NB4 (cell line): ENCODE measurements at regions not wholly inside any gene's neighbourhood (a gene's known extent, or its start where the extent isn't known, plus 50 kb on each side); places are given as distances from the start of the nearest gene placed in this dataset.

Experiments used
- CTCF ChIP-seq: IDR thresholded peaks from one replicate; pipeline ENCODE4 v1.5.1; 2012; ENCODE audit warnings: low read depth, low read length
- POLR2A ChIP-seq: IDR thresholded peaks from 2 replicates; pipeline ENCODE4 v1.6.1; 2011; ENCODE audit warnings: mild to moderate bottlenecking; ENCODE audit not compliant: insufficient read length; ENCODE audit errors: extremely low read depth

- TF ChIP-seq CTCF = no peak
- no peak for TF ChIP-seq POLR2A
These were observed 347.6 kb upstream of the AJAP1 start for GRCh38 chr1:4306559-4307467.
